GM21723 (cell line): ENCODE measurements at regions not wholly inside any gene's neighbourhood (a gene's known extent, or its start where the extent isn't known, plus 50 kb on each side); places are given as distances from the start of the nearest gene placed in this dataset.
"Not testable (repeated sequence)": the region's sequence is repeated elsewhere in the genome, so short reads cannot be mapped to it uniquely, and the experiment has no call there.

Experiments
- ATAC-seq: cut with Tn5 transposase; IDR thresholded peaks from one replicate; pipeline ENCODE4 v1.9.1; 2021; ENCODE audit warnings: mild to moderate bottlenecking, moderate library complexity; ENCODE audit not compliant: unreplicated experiment

- ATAC-seq, result not testable (repeated sequence)
These were observed 962.1 kb upstream of the DEFB115 start for GRCh38 chr20:30295396-30295795.

- ATAC-seq, result not testable (repeated sequence)
These were observed 961.5 kb upstream of the DEFB115 start for GRCh38 chr20:30295967-30296366.

- not testable (repeated sequence) for ATAC-seq
These were observed 959.4 kb upstream of the DEFB115 start for GRCh38 chr20:30297878-30298595.

GRCh38 chr20:30300220-30300642 lies 957.2 kb upstream of the DEFB115 start:
- ATAC-seq, result not testable (repeated sequence)

- not testable (repeated sequence) for ATAC-seq
These were observed 954.7 kb upstream of the DEFB115 start for GRCh38 chr20:30302786-30303185.

GRCh38 chr20:30309938-30310337 lies 947.5 kb upstream of the DEFB115 start:
- not testable (repeated sequence) for ATAC-seq

GRCh38 chr20:30310385-30310784 lies 947.1 kb upstream of the DEFB115 start:
- not testable (repeated sequence) for ATAC-seq

GRCh38 chr20:30312220-30312619 lies 945.2 kb upstream of the DEFB115 start:
- ATAC-seq, result not testable (repeated sequence)

GRCh38 chr20:30313660-30314059 lies 943.8 kb upstream of the DEFB115 start:
- not testable (repeated sequence) for ATAC-seq

- ATAC-seq, result not testable (repeated sequence)
These were observed 941.4 kb upstream of the DEFB115 start for GRCh38 chr20:30316063-30316462.

- not testable (repeated sequence) for ATAC-seq
These were observed 940.7 kb upstream of the DEFB115 start for GRCh38 chr20:30316532-30317299.

GRCh38 chr20:30333744-30334143 lies 923.7 kb upstream of the DEFB115 start:
- not testable (repeated sequence) for ATAC-seq

- ATAC-seq, result not testable (repeated sequence)
These were observed 919.9 kb upstream of the DEFB115 start for GRCh38 chr20:30337556-30337955.

GRCh38 chr20:30348932-30349331 lies 908.5 kb upstream of the DEFB115 start:
- not testable (repeated sequence) for ATAC-seq

GRCh38 chr20:30356854-30357467 lies 900.5 kb upstream of the DEFB115 start:
- ATAC-seq, result not testable (repeated sequence)

- ATAC-seq, result not testable (repeated sequence)
These were observed 895.7 kb upstream of the DEFB115 start for GRCh38 chr20:30361756-30362155.

- not testable (repeated sequence) for ATAC-seq
These were observed 881.1 kb upstream of the DEFB115 start for GRCh38 chr20:30376430-30376766.

- peak; percentile 97 for ATAC-seq
These were observed 880.5 kb upstream of the DEFB115 start for GRCh38 chr20:30376767-30377658.

- not testable (repeated sequence) for ATAC-seq
These were observed 879.1 kb upstream of the DEFB115 start for GRCh38 chr20:30378317-30378716.

GRCh38 chr20:30378721-30379120 lies 878.7 kb upstream of the DEFB115 start:
- ATAC-seq, result not testable (repeated sequence)
